Epithelial cell of proximal tubule (primary cell): ENCODE measurements at regions not wholly inside any gene's neighbourhood (a gene's known extent, or its start where the extent isn't known, plus 50 kb on each side); places are given as distances from the start of the nearest gene placed in this dataset.

Experiments used
- DNase-seq: peaks from one replicate; pipeline ENCODE4 v3.0.0-alpha.2; 2011; ENCODE audit warnings: low read depth
- H3K4me3 ChIP-seq: 2 replicates; pipeline ENCODE4 v1.5.1; 2011; ENCODE audit warnings: low read depth, mild to moderate bottlenecking, low read length
- TF ChIP-seq, protein P1 (sequence below): conservative IDR thresholded peaks from 2 replicates; pipeline ENCODE4 v1.5.1; 2012; ENCODE audit warnings: low read depth, mild to moderate bottlenecking, low read length

DNA sequence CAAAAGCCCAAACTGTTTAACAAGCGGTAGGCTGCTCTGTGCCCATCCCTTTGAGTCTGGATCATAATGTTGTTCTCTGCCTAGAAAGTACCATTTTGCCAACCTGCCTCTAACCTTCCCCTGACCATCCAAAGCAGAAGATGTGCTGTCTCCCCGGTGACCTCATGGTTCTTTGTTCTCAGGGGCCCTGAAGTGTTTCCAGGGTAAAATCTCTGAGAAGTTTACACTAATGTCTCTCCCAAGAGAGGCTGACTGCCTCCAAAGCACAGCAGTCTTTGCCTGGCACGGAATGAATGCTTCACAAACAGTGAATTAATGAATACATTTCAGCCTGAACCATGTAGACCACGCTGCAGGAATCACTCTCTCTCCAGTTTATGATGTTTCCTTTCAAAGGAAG is 523.8 kb upstream of the CELF2 start:
- TF ChIP-seq, protein P1, sequence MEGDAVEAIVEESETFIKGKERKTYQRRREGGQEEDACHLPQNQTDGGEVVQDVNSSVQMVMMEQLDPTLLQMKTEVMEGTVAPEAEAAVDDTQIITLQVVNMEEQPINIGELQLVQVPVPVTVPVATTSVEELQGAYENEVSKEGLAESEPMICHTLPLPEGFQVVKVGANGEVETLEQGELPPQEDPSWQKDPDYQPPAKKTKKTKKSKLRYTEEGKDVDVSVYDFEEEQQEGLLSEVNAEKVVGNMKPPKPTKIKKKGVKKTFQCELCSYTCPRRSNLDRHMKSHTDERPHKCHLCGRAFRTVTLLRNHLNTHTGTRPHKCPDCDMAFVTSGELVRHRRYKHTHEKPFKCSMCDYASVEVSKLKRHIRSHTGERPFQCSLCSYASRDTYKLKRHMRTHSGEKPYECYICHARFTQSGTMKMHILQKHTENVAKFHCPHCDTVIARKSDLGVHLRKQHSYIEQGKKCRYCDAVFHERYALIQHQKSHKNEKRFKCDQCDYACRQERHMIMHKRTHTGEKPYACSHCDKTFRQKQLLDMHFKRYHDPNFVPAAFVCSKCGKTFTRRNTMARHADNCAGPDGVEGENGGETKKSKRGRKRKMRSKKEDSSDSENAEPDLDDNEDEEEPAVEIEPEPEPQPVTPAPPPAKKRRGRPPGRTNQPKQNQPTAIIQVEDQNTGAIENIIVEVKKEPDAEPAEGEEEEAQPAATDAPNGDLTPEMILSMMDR: no peak
- DNase-seq: no peak
- no peak overlapping the region for H3K4me3 ChIP-seq

DNA sequence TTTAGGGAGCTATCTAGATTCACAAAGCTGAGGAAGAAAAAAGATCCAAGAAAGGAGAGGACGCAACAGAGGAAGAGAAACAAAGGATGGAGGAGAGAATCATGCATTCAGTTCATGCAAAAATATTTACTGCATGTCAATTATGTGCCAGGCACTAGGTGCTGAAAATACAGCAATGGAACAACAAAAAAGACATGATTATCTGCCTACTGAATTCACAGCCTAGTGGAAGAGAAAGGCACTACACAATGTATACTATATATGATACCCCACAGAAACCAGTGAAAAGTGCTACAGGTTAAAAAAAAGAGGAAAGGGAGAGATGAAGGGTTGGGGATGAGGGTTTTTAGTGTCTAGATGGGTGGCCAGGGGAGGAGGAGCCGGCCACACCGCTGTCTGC is 520.4 kb upstream of the CELF2 start:
- TF ChIP-seq, protein P1: no peak
- DNase-seq: no peak
- no peak overlapping the region for H3K4me3 ChIP-seq

DNA sequence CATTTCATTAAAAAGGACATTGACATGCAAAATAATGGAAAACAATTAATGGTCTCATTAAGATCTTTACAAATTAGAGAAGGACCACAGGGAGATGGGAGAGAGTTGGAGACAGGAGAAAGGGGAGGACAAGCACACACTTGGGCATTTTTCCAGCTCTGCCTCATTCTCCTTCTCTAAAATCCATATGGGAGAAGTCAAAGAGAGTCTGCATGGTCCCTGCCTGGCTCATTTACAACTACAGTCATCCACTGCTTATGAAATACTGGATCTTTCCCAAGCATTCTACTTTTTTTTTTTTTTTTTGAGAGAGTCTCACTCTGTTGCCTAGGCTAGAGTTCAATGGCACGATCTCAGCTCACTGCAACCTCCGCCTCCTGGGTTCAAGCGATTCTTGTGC is 518.9 kb upstream of the CELF2 start:
- TF ChIP-seq, protein P1: no peak
- DNase-seq: no peak
- H3K4me3 ChIP-seq: no peak overlapping the region

DNA sequence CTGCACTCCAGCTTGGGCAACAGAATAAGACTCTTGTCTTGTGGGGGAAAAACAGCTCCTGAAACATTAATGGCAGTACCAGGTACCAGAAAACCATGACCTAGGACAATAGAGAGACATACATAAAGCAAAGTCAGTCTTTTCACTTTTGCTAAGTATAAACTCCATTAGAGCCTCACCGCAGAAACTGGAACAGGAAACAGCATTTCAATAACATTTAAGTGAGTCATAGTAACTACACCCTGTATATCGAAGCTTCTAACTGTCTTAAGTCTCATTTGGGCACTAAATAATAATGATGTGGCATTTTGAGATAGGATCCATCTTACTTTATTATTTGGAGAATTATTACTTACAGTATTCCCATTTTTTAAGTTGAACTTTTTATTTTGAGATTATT is 517.8 kb upstream of the CELF2 start:
- no peak overlapping the region for H3K4me3 ChIP-seq
- DNase-seq: no peak
- TF ChIP-seq, protein P1: no peak

DNA sequence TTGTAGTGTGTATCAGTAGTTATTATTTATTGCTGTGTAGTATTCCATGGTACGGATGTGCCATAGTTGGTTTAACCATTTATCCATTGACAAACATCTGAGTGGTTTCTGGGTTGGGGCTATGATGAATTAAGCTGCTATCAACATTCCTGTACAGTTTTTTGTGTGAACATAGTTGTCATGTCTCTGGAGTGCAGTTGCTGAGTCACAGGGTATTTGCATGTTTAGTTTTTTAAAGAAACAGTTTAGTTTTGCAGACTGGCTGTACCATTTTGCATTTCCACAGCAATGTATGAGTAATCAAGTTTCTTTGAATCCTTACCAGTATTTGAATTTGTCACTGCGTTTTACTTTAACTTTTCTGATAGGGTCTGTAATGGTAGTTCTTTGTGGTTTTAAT is 516.7 kb upstream of the CELF2 start:
- no peak for DNase-seq
- TF ChIP-seq, protein P1: no peak
- H3K4me3 ChIP-seq: no peak overlapping the region

DNA sequence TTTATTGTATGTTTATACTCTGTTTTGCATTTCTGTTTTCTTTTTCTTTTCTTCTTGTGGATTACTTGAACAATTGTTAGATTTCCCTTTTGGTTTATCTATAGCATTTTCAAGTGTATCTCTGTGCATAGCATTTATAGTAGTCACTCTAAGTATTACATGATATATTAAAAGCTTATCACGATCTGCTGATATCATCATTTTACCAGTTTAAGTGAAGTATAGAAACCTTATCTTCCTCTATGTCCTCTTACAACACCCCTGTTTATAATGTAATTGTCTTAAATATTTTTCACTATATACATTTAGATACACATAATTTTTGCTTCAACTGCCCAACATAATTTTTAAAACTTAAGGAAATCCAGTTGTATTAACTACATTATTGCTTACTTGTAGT is 513.9 kb upstream of the CELF2 start:
- H3K4me3 ChIP-seq: no peak overlapping the region
- TF ChIP-seq, protein P1: no peak

DNA sequence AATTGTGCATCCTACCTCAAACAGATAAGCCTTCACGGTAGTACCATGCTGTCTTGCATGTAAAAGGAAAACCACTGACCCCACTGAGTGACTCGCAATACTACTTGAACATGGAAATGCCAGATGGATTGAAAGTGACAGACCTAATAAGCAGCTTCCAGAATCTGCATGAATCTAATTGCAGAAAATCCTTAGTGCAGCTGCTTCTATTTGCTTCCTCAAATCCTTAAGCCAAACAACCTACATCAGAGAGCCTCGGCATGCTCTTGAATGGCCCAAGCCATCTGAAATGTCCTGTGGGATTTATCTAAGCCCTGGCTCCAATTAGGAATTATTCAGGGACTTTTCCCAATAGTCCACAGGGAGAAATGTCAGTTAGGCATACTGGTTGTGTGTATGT is 509.5 kb upstream of the CELF2 start:
- DNase-seq: no peak
- H3K4me3 ChIP-seq: no peak overlapping the region
- TF ChIP-seq, protein P1: no peak

More for the DNA sequence above, 513.9 kb upstream of the CELF2 start:
- no peak for DNase-seq
